Middle frontal gyrus (tissue), 1 donor: ENCODE measurements at regions not wholly inside any gene's neighbourhood (a gene's known extent, or its start where the extent isn't known, plus 50 kb on each side); places are given as distances from the start of the nearest gene placed in this dataset.

Source experiments
- DNase-seq: peaks from one replicate; pipeline ENCODE4 v3.0.0-alpha.2; 2015; ENCODE audit warnings: low spot score; ENCODE audit errors: extremely low spot score

- DNase-seq, result no peak
These were observed 277.1 kb upstream of the SDK2 start for GRCh38 chr17:73921306-73921705.

- no peak for DNase-seq
These were observed 279.2 kb upstream of the RPL38 start for GRCh38 chr17:73924114-73924908.

GRCh38 chr17:73924909-73925186 lies 278.6 kb upstream of the RPL38 start:
- DNase-seq, result no peak

GRCh38 chr17:73929860-73930430 lies 273.5 kb upstream of the RPL38 start:
- DNase-seq, result no peak

DNA sequence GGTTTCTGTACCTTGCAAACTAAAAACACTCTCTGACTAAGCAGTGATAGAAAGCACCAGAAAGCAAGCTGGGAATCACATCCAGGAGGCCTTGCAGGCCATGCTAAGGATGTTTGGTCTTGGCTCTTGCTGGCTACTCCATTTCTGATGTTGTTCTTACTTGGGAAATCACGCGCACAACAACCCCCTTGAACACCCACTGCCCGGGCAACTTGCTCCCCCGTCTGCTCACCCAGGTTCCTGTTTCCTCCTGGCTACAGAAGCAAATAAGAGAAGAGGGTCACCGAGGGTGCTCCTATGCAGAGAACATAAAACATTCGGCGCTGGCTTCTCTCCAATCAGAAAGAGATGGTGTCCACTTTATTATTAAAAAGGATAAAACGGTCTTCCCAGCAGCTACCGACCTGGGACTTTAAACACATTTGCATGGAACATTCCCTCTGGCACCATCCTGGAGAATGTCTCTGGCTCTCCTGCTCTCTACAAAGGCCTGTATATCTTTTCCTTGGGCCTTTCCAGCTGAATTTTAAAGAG lies 271.2 kb upstream of the RPL38 start:
- DNase-seq, result no peak

DNA sequence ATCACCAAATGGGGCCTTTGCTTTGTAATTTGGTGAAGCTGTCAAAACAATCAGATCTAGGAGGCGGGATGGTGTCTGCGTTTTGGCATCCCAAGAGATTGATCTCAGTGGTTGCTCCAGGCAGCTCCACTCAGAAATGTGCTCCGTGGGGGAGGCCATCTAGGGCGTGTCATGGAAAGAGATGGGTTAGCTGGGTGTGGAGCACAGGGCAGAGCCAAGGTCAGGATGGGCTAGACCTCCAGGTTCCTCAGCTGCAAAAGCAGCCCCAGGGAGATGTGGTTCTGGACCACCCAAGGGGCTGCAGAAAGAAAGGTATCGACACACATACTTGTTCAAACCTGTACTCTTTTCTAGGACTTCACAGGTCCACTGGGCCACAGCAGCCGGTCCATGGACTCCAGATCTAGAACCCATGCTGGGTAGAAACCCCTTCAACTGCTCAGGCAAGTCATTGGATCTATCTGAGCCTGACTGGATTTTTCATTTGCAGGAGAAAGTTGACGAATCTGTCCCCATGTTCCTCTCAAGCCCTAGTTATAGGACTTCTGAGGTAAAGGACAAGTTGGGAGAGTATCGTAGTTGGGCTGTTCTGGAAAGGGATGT lies 270.2 kb upstream of the RPL38 start:
- no peak for DNase-seq

- DNase-seq, result no peak
These were observed 269.6 kb upstream of the RPL38 start for GRCh38 chr17:73933871-73934270.

- no peak for DNase-seq
These were observed 268.8 kb upstream of the RPL38 start for GRCh38 chr17:73934696-73935095.

DNA sequence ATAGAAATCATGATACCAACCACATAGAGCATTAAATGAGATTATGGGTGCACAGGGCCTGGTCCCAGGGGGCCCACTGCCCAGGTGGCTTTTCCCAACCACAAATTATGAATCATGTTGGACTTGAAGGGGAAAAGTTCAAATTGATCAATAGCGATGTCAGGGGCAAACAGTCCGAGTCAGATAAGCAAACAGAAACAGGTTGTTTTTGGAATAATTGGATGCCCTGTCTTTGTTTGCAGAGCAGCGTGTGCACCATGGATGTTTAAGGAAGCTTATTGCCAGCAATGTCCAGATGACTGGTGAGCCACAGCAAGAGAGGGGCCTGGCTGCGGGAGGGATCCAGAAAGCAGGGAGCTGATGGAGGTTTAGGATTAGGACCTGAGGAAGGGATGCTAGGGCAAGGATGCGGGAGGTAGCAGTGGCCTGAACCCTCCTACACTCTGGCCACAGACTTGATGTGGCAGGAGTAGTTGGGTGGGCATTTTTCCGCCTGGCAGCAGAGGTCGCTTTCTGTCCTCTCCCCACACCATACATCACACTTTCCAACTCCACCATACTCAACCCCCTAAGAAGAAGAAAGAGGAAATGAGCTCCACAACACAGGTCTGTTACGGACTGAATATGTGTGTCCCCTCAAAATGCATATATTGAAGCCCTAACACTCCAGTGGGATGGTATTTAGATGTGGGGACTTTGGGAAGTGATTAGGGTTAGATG lies 266.4 kb upstream of the RPL38 start:
- no peak for DNase-seq

DNA sequence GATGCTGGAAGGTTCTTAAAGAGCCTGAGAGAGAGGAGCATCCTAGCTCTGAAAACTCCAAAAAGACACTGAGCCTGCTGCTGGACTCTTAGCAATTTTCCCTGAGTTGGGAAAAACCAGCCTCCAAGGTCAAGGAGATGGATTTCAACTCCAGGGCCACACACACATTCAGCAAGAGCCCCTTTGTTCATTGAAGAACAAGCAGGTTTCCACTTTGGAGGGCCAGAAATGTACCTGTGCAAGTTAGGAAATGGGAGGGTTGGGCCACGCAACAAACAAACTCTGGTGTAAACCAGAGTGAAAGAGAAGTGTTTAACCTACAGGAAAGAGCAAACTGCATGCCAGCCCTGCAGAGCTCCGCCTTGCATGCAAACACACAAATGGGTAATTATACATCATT lies 264.8 kb upstream of the RPL38 start:
- no peak for DNase-seq

DNA sequence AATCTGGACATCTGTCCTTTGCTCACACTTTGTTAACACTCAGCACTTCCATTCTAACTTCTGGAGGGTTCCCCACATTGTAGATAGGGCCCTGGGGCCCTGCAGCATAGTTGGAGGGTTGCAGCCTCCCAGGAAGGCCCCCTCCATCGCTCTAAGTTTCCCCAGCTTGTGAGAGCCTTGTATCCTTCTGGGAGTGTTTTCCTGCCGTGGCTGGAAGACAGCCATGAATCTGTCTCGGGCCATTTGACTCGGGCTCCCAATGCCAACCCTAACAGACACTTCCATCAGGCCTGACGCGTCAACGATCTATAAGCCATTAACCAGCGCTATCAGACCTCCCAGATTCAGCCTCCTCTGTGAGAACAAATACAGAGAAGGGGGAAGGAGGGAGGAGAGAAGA lies 263.7 kb upstream of the RPL38 start:
- no peak for DNase-seq

DNA sequence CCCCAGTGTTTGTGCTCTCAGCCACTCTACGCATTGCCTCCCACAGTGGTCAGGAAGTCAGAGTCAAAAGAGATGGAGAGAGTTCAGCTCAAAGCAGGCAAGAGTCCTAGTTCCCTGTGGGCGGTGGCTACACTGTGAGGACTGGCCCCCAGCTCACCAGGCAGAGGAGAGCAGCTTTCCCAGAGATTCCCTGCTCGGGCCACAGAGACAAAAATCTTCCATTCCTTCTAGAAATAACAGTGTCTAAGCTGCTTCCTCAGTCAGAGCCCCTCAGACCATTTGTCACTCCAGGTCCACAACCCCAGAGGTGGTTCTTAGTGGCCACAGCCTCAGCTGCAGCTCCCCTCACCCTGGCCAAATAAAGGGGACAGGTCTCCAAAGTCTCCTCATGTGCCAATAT lies 263.0 kb upstream of the RPL38 start:
- DNase-seq, result no peak

GRCh38 chr17:73941919-73942530 lies 261.5 kb upstream of the RPL38 start:
- DNase-seq, result no peak

DNA sequence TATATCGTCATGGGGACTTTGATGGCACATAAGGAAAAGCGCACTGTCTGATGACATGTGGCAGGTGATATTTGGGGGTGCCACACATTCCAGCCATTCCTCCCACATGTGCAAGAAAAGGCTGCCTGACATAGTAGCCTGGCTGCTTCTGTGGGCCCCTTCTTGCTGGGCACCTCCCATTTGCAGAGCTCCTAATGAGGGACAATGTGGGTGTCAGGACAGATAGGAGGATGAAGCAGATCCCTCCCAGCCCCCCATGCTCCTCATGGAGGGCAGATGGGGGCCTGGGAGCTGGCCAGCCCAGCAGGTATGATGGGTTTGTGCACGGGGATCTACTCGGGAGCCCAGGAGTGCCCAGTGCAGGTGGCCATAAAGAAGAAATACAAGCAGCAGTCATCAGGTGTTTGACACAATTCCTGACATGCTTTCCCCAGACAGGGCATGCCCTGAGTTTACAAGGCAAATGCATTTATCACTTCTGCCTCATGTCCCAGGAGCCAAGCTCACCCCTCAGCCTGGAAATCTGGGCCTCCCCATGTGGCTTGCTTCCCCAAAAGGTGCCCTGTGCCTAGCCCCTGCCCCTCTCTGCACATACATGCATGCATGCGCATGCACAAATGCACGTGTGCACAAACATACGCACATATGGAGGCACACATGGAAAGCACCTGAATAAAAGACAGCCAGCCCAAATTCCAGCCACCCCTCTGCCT lies 260.6 kb upstream of the RPL38 start:
- no peak for DNase-seq

DNA sequence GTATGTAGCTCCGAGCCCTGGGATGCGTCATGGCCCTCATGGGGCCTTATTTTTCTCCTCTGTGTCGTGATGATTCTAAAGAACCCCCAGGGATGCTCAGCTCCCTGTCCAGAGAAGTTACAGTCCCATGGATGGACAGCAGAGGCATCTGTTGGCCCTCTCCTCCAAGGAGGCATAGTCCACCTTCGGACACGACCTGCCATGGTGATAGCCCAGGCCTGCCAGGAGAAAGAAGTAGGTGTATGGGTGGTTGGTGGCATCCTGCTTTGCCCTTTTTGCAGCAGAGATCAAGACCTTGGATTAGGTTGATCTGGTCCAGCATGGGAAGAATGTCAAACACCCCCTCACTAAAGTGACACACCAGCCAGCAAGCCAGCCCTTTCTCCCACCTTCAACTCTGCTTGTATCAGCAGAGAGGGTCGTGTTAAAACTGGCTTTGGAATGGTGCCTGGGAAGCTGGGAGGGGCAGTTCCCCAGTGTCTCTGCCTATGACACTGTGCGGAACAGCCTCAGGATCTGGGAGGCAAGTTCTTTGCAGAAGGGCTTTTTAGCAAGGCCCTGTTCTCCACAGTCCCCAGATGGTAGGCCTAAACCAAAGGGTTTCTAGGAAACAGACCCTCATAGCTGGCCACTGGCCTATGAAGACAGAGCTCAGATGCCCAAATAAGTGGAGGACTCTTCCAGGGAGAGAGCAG lies 259.9 kb upstream of the RPL38 start:
- no peak for DNase-seq

- DNase-seq, result no peak
These were observed 259.1 kb upstream of the RPL38 start for GRCh38 chr17:73944366-73944765.

- no peak for DNase-seq
These were observed 256.1 kb upstream of the RPL38 start for GRCh38 chr17:73947281-73947965.

- DNase-seq, result no peak
These were observed 255.5 kb upstream of the RPL38 start for GRCh38 chr17:73947966-73948355.

- no peak for DNase-seq
These were observed 253.4 kb upstream of the RPL38 start for GRCh38 chr17:73949903-73950592.
